NCI-H128 (cell line): ENCODE measurements at regions not wholly inside any gene's neighbourhood (a gene's known extent, or its start where the extent isn't known, plus 50 kb on each side); places are given as distances from the start of the nearest gene placed in this dataset.
"Not testable (repeated sequence)": the region's sequence is repeated elsewhere in the genome, so short reads cannot be mapped to it uniquely, and the experiment has no call there.

Source experiments
- DNase-seq: peaks from one replicate; lab custom pipeline; 2025; ENCODE audit not compliant: unreplicated experiment; lab: John Stamatoyannopoulos, UW

DNA sequence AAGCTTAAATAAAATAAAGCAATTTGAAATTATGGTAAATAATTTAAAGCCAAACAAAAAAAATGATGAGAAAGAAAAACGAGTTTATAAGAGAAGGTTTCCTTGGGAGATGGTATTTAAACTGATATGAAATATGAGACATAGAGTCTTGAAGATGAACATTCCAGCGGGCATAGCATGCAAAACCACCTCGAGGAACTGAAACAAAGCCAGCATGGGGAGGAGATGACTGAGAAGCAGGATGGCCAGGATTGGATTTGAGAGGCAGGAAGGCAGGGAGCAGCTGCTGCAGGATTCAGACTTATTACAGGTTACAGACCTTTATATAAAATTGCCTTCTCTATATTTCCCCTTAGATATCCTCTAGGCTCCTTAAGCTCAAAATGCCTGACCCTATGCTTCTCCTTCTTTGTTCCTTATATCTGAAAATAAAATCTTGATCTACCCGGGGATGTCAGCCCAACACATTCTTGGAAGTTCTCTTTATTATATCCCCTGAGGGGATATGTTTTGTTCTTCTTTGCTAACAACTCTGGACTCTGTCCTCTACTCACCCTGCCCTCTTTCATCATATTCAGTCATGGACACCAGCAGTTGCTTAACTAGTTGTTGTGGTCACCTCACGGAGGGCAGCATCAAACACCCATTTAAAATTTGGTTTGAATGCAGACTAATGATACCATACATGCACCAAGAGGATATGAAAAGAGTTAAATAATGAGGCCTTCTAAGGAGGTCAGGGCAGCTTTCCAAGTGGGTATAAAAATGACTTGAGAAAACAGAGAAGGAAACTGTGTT is 719.1 kb upstream of the B3GALT2 start:
- no peak for DNase-seq

DNA sequence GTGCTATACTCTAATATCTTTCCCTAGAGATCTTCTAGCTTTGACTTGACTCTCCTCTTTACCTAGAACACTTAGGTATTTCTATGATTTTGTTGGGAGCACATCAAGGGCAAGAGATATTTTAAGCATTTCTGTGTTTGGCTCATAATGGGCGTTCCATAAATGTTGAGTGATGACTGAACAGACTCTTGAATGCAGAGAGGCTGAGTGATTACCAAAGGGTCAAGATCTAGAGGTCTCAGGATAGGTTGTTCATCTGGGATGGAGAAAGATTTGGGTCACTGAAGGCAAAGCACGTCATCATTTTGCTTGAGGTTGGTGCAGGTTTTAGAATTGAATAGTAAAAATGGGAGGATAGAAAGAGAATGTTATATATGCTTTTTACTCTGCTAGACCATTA is 705.4 kb upstream of the B3GALT2 start:
- DNase-seq, result no peak

- DNase-seq, result no peak
Observed at GRCh38 chr1:193890935-193891334, 704.5 kb upstream of the B3GALT2 start.

GRCh38 chr1:193884848-193885558 is 698.6 kb upstream of the B3GALT2 start:
- no peak for DNase-seq

GRCh38 chr1:193877920-193878319 is 691.5 kb upstream of the B3GALT2 start:
- not testable (repeated sequence) for DNase-seq

DNA sequence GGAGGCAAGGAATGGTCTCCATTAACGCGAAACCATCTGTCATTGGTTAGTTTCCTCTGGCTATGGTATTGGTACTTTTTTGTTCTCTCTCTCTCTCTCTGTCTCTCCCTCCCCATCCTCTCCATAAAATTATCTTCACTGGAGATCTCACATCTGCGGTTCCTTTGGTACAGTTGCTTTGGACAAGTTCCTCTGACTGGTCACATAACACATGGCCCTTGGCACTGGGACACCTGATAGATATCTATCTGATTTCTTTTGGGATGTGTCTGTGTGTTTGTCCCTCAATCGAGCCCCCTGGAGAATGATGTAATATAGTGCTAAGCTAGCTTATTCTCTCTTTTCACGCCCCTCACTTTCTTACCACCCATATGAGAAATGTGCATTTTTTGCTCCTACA is 682.0 kb upstream of the B3GALT2 start:
- no peak for DNase-seq

DNA sequence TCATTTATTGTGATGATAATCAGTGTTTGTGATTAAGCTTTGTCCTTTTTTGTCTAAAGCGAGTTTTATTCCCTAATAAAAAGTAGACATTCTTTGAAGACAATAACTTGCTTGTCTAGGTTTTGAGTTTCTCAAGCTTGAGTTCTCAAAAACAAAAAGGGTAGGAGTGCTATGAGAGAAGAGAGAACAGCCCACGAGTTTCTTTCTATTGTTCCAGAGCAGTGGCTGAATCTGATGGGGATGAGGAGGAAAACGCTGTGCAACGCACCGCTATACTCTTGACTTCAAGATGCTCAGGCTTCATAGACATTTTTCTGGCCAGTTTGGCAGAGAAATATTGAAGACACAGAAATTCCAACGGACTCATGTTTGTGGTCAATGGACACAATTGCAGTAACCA is 669.8 kb upstream of the B3GALT2 start:
- DNase-seq, result no peak

DNA sequence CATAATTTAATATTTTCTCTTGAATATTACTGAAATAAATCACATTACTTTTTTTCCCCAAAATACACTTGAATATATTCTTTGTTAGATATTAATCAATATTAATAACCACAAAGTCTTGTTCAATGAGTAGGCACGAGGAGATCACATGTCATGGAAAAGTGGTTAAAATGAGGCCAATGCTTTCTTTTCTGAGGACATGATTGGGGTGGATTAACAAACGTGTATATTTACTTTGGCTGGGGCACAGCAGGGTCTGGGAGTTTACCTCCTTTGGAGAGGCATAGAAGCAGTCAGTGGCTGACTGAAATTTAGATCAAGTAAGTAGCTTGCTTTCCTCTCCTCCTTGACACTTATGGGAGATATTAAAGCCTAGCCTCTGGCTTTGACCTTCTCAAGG is 664.3 kb upstream of the B3GALT2 start:
- DNase-seq, result no peak

GRCh38 chr1:193846876-193847604 is 660.6 kb upstream of the B3GALT2 start:
- DNase-seq, result no peak

DNA sequence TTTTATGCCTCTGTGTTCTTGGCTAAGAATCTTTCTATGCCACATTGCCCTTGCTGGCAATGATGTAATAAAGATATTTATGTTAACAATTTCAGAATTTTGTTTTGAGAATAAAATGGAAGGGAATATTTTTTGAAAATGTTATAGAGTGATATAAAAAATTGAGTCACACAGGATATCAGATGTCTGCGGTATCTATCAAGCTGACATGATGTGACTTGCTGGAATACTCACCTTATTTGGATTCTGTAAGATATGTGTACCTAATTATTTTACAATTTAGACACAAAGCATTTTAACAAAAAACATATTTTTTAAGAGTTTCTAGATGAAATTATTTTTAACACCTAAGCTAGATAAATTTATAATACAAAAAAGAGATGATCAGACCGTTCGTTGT is 660.0 kb upstream of the B3GALT2 start:
- DNase-seq, result no peak

DNA sequence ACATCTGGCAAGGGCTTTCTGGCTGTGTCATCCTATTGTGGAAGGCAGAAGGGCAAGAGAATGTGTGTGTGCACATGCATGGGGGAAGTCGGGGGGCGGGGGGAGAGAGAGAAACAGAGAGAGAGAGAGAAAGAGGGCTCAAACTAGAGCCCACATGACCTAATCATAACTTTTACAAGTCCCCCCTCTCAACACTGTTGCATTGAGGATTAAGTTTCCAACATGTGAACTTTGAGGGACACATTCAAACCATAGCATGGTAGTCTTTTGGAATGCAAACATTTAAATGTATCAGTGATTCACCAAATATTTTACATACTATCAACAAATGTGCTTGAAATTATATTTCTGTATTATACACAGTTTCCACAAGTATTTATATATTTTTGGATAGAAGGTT is 655.4 kb upstream of the B3GALT2 start:
- DNase-seq, result no peak

- DNase-seq, result no peak
Observed at GRCh38 chr1:193831465-193831864, 645.1 kb upstream of the B3GALT2 start.

DNA sequence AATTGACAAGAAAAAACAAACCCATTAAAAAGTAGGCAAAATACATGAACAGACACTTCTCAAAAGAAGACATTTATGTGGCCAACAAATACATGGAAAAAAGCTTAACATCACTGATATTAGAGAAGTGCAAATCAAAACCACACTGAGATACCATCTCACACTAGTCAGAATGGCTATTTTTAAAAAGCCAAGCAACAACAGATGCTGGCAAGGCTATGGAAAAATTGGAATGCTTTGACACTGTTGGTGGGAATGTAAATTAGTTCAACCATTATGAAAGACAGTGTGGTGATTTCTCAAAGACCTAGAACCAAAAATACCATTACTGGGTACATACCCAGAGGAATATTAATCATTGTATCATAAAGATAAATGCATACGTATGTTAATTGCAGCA is 641.1 kb upstream of the B3GALT2 start:
- no peak for DNase-seq

DNA sequence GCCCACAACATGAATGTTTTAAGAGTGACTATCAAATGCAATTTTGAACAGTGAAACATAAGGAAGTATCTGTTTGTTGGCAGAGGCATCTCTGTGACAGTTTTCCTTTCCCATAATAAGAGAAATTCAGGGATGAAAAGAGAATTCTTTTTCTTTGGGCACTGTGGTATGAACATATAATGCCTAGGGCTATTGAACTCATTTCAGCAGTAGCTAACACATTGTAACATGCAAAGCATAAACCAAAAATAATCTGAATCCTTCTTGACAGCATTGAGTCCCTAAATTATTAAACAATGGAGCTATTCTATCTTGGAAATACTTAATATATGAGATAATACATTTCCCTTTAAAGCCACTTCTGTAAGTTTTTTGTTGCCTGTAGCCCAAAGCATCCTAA is 633.0 kb upstream of the B3GALT2 start:
- no peak for DNase-seq

- no peak for DNase-seq
Observed at GRCh38 chr1:193807208-193807607, 620.8 kb upstream of the B3GALT2 start.

DNA sequence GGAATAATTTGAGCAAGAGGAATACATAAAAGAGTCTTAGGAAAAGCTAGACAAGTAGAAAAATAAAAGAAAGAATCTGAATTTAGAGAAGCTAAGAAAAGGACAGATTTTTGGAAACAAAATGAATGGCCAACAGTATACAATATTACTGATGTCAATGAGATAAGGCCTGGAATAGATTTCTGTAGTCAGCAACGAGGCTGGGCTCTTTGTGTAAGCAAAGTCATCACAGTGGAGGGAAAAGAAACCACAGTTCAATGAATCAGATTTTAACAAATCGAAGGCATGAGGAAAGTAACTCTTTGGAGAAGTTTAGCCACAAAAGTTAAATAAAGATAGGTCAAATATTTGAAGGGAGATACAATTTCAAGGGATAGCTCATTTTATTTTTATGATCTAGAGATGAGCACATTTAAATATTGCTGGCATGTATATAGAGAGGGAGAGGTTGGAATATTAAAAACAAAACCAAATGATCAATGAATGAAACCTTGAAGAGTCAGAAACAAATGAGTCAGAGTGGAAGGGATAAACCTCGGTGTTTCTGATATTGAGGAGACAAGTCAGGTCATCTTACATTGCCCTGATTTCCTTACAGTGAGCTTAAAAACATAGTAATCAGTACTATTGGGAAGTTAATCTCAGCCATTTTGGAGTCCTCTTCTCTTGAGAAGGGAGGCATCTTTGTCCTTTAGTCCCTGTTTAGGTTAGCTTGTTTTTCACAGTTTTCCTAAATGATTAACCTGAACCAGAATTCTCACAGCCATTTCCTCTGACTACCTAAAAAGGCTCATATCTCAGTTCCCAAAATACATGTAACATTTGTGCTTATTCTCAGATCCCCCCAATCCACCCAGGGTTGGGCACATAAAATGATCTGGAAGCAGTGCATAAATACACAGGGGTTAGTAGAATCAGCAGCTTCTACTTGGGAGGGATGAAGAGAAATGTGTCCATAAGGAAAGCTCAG is 620.0 kb upstream of the B3GALT2 start:
- DNase-seq, result no peak

DNA sequence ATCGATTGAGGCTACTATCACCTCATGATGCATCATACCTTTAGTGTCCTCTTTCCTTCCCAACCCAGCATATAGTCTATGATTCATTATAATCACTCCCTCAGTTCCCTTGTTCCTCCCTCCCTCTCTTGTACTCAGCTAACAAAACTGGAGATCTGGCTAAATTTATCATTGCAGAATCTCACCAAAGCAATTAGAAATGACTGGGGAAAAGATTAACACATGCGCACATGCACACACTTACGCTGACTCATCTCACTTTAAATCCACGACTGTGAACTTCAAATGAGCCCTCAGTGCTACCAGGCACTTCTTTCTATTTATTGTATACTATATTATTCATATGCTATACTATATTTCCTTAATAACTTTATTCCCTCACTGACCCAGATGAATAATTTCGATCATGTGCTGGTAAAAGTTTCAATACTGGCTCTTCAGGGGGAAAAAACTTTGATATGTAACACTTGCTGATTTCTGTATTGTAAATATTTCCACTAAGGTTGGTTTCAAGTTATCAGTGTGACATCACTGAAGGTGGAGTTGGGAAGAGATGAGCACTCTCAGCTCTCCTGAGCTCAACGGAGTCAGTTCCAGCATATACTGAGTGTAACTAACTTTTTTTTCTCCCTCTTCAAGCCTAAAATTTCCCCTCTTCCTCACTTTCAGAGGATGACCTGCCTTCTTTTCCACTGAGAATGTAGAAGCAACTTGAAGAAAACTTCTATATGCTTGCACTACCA is 613.7 kb upstream of the B3GALT2 start:
- DNase-seq, result no peak

GRCh38 chr1:193799371-193799770 is 613.0 kb upstream of the B3GALT2 start:
- DNase-seq, result no peak

DNA sequence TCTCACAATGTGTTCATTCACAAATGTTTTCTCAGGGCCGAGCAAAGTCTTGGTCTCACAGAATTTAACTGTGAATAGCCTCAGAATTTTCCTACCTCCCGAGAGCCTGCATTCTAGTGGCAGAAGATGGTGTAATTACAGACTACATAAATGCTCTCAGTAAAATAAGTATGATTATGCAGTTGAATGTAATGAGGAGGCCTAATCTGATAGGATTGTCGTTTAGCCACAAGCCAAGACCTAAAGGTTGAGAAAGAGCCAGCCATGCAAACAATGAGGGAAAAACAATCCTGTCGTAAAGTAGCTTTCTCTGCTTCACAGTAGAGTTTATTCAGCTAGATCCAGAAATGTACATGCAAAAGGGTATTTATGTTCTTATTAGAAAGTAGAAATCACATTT is 607.8 kb upstream of the B3GALT2 start:
- DNase-seq, result no peak

GRCh38 chr1:193791746-193792145 is 605.3 kb upstream of the B3GALT2 start:
- no peak for DNase-seq
